Stimulated activated CD8-positive, alpha-beta memory T cell treated with anti-CD3 and anti-CD28 coated beads, Interleukin-15, amount 100 ng/mL, for 48 hours (primary cell): ENCODE measurements at regions not wholly inside any gene's neighbourhood (a gene's known extent, or its start where the extent isn't known, plus 50 kb on each side); places are given as distances from the start of the nearest gene placed in this dataset.
"Not testable (repeated sequence)": the region's sequence is repeated elsewhere in the genome, so short reads cannot be mapped to it uniquely, and the experiment has no call there.

Source experiments
- DNase-seq, 2 donors: peaks; one replicate each; pipeline ENCODE4 v3.0.0-alpha.2; 2020; ENCODE audit warnings: low read depth in 2 of 2

DNA sequence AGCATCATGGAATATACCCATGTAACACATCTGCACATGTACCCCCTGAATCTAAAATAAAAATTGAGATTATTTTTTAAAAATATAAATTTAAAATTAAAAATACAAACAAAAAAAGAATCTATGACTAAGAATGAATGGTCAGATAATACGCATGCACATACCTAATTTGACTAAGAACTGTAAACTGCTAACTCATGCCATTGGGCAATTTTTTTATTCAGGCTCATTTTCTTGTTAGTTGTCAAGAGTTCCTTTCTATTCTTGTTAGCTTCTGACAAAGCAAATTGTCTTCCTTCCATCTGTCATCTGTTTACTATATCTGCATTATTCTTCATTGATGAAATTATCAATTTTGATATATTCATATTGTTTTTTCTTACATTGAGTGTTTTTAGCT lies 69.5 kb upstream of the HAND1 start:
- DNase-seq = no peak

DNA sequence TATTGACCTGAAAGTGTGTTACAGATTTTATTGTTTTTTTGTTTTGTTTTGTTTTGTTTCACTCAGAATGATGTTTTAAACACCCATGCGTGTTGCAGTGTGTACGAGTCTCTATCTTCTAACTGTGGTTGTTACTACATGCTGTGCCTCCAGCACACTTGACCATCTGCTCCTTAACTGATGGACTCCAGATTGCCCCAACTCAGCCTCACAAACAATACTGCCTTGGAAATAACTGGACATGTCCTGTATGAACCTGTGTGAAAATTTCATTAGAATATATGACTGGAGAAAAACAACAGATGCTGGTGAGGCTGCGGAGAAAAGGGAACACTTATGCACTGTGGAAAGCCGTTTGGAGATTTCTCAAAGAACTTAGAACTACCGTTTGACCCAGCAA lies 68.7 kb upstream of the HAND1 start:
- no peak for DNase-seq

DNA sequence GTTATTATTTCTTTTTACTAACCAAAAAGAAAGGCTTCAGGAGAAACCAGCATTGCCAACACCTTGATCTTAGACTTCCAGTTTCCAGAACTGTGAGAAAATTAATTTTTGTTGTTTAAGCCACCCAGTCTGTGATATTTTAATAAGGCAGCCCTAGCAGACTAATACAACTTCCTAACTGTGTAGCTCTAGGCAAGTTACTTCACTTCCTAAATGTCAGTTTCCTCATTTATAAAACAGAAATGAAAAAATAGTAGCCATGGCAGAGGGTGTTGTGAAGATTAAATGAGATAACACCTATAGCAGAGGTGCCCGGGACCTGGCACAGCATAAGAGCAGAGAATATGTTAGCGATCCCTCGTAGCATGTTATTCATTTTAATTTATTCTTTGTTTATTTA lies 66.6 kb upstream of the HAND1 start:
- no peak for DNase-seq

DNA sequence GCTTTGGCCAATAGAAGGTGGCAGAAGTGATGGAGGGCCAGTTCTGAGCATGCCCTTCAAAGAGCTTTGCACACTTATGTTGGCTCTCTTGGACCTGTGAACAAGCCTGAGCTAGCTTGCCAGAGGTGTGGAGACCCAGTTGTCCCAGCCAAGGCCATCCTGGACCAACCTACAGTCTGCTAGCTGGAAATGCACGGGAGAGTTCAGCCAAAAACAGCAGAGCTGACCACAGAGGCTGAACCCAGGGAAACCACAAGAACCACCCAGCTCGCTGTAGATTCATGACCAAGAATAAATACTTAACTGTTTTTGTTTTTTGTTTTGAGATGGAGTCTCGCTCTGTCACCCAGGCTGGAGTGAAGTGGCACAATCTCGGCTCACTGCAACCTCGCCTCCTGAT lies 65.4 kb upstream of the HAND1 start:
- no peak for DNase-seq

DNA sequence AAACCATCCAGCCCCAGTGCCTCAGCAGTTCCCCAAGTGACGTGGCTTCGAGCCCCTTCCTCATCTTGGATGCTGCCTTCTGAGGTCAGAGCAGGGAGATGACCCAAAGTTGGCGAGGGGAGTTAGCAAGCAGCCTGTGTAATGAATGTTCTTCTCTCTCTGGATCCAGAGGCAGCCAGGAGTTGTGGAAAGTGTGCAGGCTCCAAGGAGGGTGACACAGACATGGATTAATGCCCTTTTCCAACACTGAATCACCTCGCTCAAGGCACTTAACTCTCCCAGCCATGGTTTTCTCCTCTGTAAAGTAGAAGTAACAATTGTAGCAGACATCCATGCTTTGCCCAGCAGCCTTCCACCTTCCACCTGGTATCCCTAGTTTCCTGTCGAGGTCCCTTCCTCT lies 64.6 kb upstream of the HAND1 start:
- DNase-seq = no peak

DNA sequence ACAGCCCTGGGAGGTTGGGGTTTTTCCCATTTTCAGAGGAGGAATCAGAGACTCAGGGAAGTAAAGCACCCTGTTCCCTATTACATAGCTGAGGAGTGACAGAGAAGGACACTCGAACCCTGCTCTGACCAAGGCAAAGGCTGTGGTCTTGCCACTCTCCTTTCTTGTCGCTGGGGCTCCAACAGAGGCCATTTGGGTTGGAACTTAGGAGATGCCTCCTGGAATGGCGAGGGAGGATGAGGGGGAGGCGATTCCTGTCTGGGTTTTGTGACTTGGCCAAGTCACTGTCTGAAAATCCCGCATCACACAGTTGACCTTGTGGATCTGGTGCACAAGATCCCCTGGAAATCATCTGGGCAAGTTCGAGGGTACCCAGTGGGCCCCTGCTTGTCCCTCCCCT lies 64.0 kb upstream of the HAND1 start:
- DNase-seq = no peak

DNA sequence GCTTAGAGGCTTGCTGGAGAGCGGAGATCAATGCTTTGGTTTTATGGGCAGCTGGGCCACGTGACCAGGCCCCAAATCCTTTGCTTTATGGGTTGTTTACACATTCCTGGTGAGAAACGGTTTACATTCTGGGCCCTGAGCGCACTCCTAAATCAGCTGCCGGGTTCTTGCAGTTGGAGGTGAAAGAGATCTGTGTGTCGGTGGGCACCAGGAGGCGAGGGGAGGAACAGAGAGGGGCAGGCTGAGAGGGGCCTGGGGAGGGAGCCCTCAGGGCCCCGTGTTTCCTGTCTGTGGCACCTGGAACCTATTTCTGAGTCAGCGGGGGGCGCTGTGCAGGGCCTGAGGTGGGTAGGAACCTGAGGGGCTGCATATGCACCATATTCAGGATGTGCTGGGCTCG lies 63.5 kb upstream of the HAND1 start:
- no peak for DNase-seq

DNA sequence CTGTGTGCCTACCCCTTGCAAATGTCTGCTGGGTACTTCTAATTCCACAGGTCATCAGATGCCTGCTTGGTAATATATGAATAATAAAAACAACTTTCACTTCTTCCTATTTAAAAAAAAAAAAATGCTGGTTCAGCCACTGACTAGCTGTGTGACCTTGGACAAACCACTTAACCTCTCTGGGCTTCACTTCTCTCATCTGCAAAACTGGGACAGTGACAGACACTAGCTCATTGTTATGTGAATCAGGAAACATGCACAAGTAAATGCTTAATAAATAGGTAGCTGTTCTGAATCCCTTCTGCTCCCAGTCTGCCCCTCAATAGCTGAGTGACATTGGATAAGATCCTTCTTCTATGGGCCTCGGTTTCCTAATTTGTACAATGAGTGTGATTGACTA lies 62.6 kb upstream of the HAND1 start:
- DNase-seq = no peak

DNA sequence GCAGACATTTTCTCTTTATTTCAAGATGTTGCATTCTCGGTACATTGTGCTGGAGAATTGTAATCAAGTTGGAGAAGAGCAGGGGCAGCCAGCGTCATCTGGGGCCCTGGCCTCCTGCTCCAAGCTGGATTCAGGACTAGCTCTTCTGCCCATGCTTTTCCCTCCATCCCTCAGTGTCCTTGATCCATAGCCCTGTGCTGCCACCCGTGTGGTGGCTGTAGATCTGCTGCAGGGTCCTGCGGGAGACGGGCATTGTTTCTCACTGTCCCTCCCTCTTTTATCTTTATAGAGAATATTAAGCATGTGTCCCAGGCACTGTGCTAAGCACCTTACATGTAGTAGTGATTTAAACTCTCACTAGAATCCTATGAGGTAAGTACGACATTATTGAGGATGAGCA lies 60.5 kb upstream of the HAND1 start:
- DNase-seq = no peak

DNA sequence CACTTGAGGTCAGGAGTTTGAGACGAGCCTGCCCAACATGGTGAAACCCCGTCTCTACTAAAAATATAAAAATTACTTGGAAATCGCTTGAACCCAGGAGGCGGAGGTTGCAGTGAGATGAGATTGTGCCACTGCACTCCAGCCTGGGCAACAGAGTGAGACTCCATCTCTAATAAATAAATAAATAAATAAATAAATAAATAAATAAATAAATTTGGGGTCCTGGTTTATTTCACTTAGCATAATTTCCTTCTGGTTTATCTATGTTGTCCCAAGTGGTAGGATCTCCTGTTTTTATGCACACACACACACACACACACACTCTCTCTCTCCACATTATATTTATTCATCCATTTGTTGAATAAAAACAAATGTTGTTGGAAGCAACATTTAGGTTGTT lies 58.4 kb upstream of the HAND1 start:
- not testable (repeated sequence) for DNase-seq

DNA sequence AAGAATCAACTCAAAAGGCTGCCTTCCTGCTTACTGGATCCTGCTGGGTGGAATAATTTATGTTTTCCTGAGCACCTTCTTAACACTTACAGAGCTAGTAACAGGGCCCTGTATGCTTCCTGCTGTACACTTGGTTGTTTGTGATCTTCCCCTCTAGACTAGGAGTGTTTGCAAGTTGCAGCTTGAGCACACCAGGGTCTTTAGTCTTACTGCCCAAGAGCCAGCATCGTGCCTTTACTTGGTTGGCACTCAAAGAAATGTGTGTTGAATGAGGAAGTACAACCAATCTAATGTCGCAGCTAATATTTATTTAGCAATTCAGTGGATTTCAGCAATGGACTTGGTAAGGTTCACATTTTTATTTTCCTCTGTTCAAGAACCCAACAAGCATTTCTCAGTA lies 57.5 kb upstream of the HAND1 start:
- DNase-seq = no peak

DNA sequence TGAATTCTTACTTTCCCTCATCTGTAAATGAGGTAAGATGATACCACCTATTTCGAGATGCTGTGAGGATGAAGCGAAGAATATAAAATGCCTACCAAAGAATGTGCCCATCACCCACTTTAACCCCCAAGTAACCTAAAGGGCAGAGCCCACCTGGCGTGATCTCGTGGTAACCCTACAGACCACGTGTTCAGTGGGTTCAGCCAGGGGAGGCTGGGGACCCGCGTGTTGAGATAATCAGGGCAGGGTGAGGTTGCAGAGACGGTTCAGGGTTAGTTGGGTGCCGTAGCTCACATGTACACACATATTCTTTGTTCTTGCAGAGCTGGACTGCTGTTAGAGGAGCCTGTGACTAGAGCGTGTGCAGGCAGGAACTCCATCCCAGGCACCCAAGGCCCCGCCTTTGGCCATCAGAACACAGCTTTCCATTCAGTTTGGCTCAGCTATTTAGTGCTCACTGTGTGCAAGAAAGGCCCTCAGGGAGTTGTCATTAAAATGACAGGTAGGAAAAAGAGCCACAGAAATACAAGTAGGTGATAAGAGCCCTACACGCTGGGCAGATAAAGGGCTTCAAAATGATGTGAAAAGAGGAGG lies 56.5 kb upstream of the HAND1 start:
- no peak for DNase-seq

DNA sequence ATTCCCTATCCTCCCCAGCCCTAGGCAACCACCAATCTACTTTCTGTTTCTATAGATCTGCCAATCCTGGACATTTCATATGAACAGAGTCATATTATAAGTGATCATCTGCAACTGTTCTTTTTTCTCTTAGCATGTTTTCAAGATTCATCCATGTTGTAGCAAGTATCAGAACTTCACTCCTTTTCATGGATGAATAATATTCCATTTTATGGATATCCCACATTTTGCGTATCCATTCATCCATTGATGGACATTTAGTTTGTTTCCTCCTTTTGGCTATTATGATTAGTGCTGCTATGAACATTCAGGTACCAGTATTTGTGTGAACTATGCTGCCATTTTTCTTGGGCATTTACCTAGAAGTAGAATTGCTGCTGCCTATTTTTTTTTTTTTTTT lies 51.3 kb upstream of the HAND1 start:
- DNase-seq = no peak

DNA sequence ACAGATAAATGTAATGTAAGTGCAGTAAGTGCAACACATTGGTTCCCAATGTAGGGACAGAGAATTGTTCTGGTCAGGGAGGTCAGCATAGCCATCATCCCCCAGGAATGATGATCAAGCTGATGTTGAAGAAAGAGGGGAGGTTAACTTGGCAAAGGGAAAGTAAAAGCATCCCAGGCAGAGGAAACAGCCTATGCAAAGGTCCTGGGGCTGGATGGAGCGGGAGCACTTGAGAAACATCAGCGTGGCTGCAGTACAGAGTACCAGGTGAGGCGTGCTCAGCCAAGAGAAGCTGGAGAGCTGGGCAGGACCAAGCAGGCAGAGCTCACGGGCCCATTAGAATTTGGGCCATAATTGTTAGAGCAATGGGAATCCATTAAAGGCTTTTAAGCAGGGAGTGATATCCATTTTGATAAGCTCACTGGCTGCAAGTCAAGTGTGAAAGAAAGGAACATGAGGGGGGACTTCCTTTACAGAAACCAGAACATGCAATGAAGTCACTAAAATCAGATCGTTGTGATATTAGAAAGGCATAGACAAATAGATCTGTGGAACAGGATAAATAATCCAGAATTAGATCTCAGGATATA lies 50.1 kb upstream of the HAND1 start:
- no peak for DNase-seq
